Left hindlimb (tissue), 1 donor: ENCODE measurements at regions not wholly inside any gene's neighbourhood (a gene's known extent, or its start where the extent isn't known, plus 50 kb on each side); places are given as distances from the start of the nearest gene placed in this dataset.

Experiments
- DNase-seq: peaks from one replicate; pipeline ENCODE4 v3.0.0-alpha.2; 2018

GRCh38 chr15:70272565-70273355 is 175.0 kb upstream of the TLE3 start:
- DNase-seq, result peak; percentile 11

GRCh38 chr15:70271422-70272088 is 173.8 kb upstream of the TLE3 start:
- peak; percentile 18 for DNase-seq

GRCh38 chr15:70270752-70271111 is 173.0 kb upstream of the TLE3 start:
- no peak for DNase-seq

- no peak for DNase-seq
Measured at GRCh38 chr15:70269991-70270751, 172.5 kb upstream of the TLE3 start.

- no peak for DNase-seq
Measured at GRCh38 chr15:70269311-70269911, 171.7 kb upstream of the TLE3 start.

- no peak for DNase-seq
Measured at GRCh38 chr15:70268698-70269251, 171.1 kb upstream of the TLE3 start.

GRCh38 chr15:70267879-70268278 is 170.2 kb upstream of the TLE3 start:
- no peak for DNase-seq

- DNase-seq, result no peak
Measured at GRCh38 chr15:70267306-70267705, 169.6 kb upstream of the TLE3 start.

- peak; percentile 80 for DNase-seq
Measured at GRCh38 chr15:70266412-70267121, 168.8 kb upstream of the TLE3 start.

- no peak for DNase-seq
Measured at GRCh38 chr15:70265986-70266385, 168.3 kb upstream of the TLE3 start.

- no peak for DNase-seq
Measured at GRCh38 chr15:70265466-70265978, 167.8 kb upstream of the TLE3 start.

- DNase-seq, result no peak
Measured at GRCh38 chr15:70264738-70265465, 167.2 kb upstream of the TLE3 start.

GRCh38 chr15:70264014-70264582 is 166.4 kb upstream of the TLE3 start:
- DNase-seq, result peak; percentile 69

GRCh38 chr15:70262591-70263274 is 165.0 kb upstream of the TLE3 start:
- DNase-seq, result no peak

- DNase-seq, result no peak
Measured at GRCh38 chr15:70262171-70262570, 164.5 kb upstream of the TLE3 start.

GRCh38 chr15:70261083-70261482 is 163.4 kb upstream of the TLE3 start:
- no peak for DNase-seq

GRCh38 chr15:70260580-70260979 is 162.9 kb upstream of the TLE3 start:
- DNase-seq, result no peak

GRCh38 chr15:70259640-70260508 is 162.2 kb upstream of the TLE3 start:
- no peak for DNase-seq

- peak; percentile 79 for DNase-seq
Measured at GRCh38 chr15:70259028-70259424, 161.3 kb upstream of the TLE3 start.
